ENCODE measurements at regions not wholly inside any gene's neighbourhood (a gene's known extent, or its start where the extent isn't known, plus 50 kb on each side); places are given as distances from the start of the nearest gene placed in this dataset.

DNA sequence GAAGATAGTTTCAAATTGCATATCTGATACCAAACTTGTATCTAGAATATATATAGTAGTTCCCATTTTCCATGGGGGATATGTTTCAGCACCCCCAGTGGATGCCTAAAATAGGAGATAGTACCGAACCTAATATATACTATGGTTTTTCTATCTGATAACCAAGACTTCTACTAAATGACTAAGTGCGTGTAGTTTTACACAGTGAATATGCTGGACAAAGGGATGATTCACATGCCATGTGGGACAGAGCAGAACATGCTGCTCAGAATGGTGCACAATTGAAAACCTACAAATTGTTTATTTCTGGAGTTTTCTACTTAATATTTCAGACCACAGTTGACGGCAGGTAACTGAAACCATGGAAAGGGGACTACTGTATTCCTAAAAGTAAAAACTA lies 73.4 kb upstream of the TP63 start:
- TF ChIP-seq CTCF (IDR thresholded peaks at IDR 0.05) = no peak
- no peak for TF ChIP-seq POLR2AphosphoS5 (IDR thresholded peaks at IDR 0.05; ENCODE audit: low read depth, low read length)
- no peak for TF ChIP-seq SIN3A (IDR thresholded peaks at IDR 0.05; ENCODE audit: borderline replicate concordance, insufficient read depth, low read depth, low read length)
- TF ChIP-seq, protein P1, sequence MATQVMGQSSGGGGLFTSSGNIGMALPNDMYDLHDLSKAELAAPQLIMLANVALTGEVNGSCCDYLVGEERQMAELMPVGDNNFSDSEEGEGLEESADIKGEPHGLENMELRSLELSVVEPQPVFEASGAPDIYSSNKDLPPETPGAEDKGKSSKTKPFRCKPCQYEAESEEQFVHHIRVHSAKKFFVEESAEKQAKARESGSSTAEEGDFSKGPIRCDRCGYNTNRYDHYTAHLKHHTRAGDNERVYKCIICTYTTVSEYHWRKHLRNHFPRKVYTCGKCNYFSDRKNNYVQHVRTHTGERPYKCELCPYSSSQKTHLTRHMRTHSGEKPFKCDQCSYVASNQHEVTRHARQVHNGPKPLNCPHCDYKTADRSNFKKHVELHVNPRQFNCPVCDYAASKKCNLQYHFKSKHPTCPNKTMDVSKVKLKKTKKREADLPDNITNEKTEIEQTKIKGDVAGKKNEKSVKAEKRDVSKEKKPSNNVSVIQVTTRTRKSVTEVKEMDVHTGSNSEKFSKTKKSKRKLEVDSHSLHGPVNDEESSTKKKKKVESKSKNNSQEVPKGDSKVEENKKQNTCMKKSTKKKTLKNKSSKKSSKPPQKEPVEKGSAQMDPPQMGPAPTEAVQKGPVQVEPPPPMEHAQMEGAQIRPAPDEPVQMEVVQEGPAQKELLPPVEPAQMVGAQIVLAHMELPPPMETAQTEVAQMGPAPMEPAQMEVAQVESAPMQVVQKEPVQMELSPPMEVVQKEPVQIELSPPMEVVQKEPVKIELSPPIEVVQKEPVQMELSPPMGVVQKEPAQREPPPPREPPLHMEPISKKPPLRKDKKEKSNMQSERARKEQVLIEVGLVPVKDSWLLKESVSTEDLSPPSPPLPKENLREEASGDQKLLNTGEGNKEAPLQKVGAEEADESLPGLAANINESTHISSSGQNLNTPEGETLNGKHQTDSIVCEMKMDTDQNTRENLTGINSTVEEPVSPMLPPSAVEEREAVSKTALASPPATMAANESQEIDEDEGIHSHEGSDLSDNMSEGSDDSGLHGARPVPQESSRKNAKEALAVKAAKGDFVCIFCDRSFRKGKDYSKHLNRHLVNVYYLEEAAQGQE (IDR thresholded peaks at IDR 0.05; ENCODE audit: insufficient read depth in 1 of 2, low read depth in 2 of 2, low read length in 1 of 2) = no peak
